AG09309 (cell line): ENCODE measurements at regions not wholly inside any gene's neighbourhood (a gene's known extent, or its start where the extent isn't known, plus 50 kb on each side); places are given as distances from the start of the nearest gene placed in this dataset.
"Not testable (repeated sequence)": the region's sequence is repeated elsewhere in the genome, so short reads cannot be mapped to it uniquely, and the experiment has no call there.

Source experiments
- DNase-seq: peaks from one replicate; pipeline ENCODE4 v3.0.0-alpha.2; 2010; ENCODE audit warnings: low read depth
- H3K4me3 ChIP-seq: 2 replicates; pipeline ENCODE4 v1.5.1; 2011; ENCODE audit warnings: mild to moderate bottlenecking, low read depth, low read length, moderate library complexity; ENCODE audit not compliant: control insufficient read depth
- TF ChIP-seq, protein P1 (sequence below): IDR thresholded peaks from 2 replicates; pipeline ENCODE4 v1.5.1; 2011; ENCODE audit warnings: mild to moderate bottlenecking, low read depth, low read length, inconsistent platforms; ENCODE audit not compliant: insufficient read depth, control insufficient read depth; ENCODE audit errors: missing control alignments

DNA sequence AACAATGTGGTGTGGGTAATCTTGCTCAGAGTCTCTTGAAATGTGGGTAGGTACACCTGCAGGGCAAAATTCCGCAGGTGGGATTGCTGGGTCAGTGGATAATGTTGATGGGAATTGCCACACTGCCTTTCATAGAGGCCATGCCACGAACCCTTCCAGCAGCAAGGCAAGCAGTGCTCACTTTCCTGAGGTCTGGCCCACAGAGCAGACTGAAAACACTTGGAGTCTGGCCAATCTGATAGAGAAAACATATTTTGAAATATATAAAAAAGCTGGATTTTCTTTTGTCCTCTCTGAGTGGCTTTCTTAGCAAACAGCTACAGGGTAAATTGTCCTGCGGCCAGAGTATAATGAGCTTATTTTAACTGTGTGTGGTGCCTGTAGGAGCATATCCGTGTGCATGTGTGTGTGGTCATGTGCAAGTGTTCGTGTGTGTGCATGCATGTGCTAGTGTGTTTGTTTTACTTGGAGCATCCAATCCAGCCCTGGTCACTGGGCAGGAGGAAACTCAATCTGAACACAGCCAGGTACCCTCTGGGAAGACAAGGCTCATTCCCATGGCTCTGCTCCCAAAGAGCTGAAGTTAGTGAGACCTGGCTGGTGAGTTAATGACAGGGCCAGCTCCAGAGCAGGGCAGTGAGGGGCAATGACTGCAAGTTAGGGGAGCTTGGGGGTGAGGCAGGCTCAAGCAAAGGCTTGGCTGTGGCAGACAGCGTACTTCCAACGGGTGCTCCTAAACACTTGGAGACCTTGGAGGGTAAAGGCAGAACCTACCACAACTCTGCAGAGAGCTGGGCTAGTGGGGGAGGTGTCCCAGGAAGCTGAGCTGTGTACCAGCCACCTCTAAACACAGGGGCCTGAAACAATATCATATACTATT is 91.3 kb downstream of the PLXNA1 start:
- TF ChIP-seq, protein P1, sequence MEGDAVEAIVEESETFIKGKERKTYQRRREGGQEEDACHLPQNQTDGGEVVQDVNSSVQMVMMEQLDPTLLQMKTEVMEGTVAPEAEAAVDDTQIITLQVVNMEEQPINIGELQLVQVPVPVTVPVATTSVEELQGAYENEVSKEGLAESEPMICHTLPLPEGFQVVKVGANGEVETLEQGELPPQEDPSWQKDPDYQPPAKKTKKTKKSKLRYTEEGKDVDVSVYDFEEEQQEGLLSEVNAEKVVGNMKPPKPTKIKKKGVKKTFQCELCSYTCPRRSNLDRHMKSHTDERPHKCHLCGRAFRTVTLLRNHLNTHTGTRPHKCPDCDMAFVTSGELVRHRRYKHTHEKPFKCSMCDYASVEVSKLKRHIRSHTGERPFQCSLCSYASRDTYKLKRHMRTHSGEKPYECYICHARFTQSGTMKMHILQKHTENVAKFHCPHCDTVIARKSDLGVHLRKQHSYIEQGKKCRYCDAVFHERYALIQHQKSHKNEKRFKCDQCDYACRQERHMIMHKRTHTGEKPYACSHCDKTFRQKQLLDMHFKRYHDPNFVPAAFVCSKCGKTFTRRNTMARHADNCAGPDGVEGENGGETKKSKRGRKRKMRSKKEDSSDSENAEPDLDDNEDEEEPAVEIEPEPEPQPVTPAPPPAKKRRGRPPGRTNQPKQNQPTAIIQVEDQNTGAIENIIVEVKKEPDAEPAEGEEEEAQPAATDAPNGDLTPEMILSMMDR = no peak
- no peak for DNase-seq
- H3K4me3 ChIP-seq = no peak overlapping the region

DNA sequence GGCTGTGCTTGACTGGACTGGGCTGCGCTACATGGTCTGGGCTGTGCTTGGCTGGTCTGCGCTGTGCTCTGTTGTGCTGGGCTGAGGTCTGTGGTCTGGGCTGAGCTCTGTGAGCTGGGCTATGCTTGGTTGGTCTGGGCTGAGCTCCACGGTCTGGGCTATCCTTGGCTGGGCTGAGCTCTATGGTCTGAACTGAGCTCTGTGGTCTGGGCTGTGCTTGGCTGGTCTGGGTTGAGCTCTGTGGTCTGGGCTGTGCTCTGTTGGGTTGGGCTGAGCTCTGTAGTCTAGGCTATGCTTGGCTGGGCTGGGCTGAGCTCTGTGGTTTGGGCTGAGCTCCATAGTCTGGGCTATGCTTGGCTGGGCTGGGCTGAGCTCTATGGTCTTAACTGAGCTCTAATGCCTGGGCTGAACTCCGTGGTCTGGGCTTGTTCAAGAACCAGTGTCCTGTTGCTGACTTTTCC is 92.0 kb downstream of the PLXNA1 start:
- TF ChIP-seq, protein P1 = no peak
- no peak overlapping the region for H3K4me3 ChIP-seq
- peak; percentile 60 for DNase-seq

DNA sequence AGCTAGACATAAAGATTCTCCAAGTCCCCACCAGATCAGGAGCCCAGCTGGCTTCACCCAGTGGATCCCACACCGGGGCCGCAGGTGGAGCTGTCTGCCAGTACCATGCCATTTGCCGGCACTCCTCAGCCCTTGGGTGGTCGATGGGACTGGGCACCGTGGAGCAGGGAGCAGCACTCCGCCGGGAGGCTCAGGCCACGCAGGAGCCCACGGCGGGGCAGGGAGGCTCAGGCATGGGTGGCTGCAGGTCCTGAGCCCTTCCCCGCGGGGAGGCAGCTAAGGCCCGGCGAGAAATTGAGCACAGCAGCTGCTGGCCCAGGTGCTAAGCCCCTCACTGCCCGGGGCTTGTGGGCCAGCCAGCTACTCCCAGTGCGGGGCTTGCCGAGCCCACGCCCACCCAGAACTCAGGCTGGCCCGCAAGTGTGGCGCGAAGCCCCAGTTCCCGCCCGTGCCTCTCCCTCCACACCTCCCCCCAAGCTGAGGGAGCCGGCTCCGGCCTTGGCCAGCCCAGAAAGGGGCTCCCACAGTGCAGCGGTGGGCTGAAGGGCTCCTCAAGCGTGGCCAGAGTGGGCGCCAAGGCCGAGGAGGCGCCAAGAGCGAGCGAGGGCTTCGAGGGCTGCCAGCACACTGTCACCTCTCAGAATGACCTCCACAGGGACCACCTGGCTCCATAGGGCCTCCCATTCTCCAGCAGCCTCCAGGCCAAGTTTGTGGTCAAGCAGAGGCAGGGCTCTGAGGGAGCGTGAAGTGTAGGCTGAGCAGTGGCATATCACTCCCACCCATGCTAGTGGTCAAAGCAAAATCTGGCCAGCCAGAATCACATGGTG is 93.5 kb downstream of the PLXNA1 start:
- not testable (repeated sequence) for DNase-seq, H3K4me3 ChIP-seq

DNA sequence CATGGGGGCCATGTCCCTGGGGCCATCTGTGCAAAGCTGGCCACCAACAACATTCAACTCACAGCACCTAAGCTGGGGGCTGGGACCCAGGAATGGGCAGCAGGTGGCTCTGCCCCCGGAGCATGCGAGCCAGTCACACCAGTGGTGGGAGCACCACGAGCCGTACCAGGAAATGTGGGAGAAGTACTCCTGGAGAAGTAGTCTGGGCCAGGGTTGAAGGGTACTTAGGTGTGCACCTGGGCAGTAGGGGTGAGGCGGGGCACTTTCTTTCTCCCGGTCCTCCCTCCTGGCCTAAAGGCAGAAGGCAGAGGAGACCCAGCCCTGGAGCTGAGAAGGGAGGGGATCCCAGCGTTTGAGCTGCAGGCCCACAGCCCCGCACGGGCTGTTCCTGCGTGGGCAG is 94.2 kb downstream of the PLXNA1 start:
- DNase-seq = no peak
- TF ChIP-seq, protein P1 = no peak
- no peak overlapping the region for H3K4me3 ChIP-seq

DNA sequence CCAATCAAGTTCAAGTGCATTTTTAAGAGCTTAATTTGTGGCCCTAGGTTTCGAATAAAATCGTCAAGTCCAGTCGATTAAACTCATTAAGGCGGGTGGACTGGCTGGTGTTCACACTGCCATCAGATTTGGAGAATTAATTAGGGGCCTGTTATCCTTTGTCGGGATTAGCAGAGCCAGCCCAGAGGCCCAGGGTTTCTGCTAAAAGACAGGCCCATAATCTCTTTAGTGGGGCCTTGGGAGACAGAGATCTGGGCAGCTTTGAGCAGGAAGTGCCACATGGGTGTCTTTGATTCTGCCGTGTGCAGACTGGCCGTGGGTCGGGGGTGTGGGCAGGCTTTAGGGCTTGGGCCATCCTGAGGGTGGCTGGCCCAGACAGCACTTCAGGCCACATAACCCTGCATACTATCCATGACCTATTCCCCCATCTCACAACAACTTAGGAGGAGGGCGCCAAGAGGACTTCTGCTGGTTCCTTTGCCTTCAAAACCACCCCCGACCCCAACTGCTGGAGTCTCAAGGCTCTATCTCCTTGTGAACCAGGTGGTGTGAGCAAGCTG is 94.7 kb downstream of the PLXNA1 start:
- no peak overlapping the region for H3K4me3 ChIP-seq
- DNase-seq = no peak
- TF ChIP-seq, protein P1 = no peak

DNA sequence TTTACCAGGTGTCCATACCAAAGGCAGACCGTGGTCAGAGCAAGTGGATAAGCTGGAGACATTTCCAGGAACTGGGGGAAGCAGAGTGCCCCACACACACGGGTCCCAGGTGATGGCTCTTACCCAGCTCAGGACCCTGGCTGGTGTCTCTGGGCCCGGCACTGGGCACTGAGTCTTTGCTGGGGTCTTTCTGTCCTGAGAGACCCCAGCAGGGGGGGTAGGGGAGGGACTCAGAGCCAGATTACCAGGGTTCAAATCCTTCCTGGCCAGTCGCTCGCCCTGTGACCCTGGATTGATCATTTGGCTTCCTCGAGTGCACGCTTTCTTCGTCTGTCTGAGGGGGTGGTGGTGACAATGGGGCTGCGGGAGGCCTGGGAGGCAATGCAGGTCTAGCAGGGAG is 95.7 kb downstream of the PLXNA1 start:
- H3K4me3 ChIP-seq = no peak overlapping the region
- TF ChIP-seq, protein P1 = no peak
- DNase-seq = no peak
